HepG2 (cell line): ENCODE measurements at regions not wholly inside any gene's neighbourhood (a gene's known extent, or its start where the extent isn't known, plus 50 kb on each side); places are given as distances from the start of the nearest gene placed in this dataset.

Experiments
- ATAC-seq: fragments of 200-7000 bp; cut with Tn5 transposase; 3 replicates; pipeline ENCODE4 v1.9.1; 2020; ENCODE audit warnings: mild to moderate bottlenecking, moderate library complexity
- BruUV-seq: library from RNA; stranded (reverse); fragments of 400-500 nt; replicated peaks from 2 replicates; lab custom pipeline; 2021; lab: Mats Ljungman, UMichigan
- CTCF ChIA-PET: fragments of 300-600 bp; formaldehyde crosslinking; extraction: SDS; loops from one replicate; lab custom pipeline; 2021; ENCODE audit warnings: low total read pairs, inconsistent platforms, low intra/inter-chr PET ratio; lab: Yijun Ruan, JAX
- POLR2A ChIA-PET: fragments of 350-600 bp; sonication (Branson Sonifier 250); formaldehyde crosslinking; loops from one replicate; lab custom pipeline; 2020; ENCODE audit warnings: antibody characterized with exemption, inconsistent platforms; lab: Yijun Ruan, JAX
- DNase-seq: peaks from one replicate; pipeline ENCODE4 v3.0.0-alpha.2; 2015; ENCODE audit warnings: low spot score
- FAIRE-seq: peaks from 3 replicates; lab custom pipeline; 2011; peaks lifted over from hg19 to GRCh38; lab: Jason Lieb, UNC
- H2AFZ ChIP-seq: one replicate; pipeline ENCODE4 v1.6.1; 2011; ENCODE audit warnings: low read length, inconsistent platforms
- H3K27ac ChIP-seq: fragments of 300-600 bp; 3 replicates; pipeline ENCODE4 v1.8.0; 2011; ENCODE audit warnings: mixed run types, mild to moderate bottlenecking, mixed read lengths, low read length, inconsistent platforms; ENCODE audit not compliant: insufficient read depth; ENCODE audit errors: extremely low read length
- H3K27me3 ChIP-seq, 2 experiments: fragments of 200-600 bp in 1 of 2; 2 replicates in 1 of 2; 3 replicates in 1 of 2; pipeline versions ENCODE4 v1.6.0 to v1.8.0; 2011; ENCODE audit warnings: low read length in 2 of 2, mild to moderate bottlenecking in 2 of 2, moderate library complexity in 2 of 2, inconsistent platforms in 1 of 2; ENCODE audit not compliant: insufficient read depth in 2 of 2, control insufficient read depth in 1 of 2
- H3K36me3 ChIP-seq, 2 experiments: fragments of 200-600 bp in 1 of 2; replicated peaks in 1 of 2; 2 replicates in 1 of 2; 3 replicates in 1 of 2; pipeline versions ENCODE4 v1.5.1 to v1.8.0; 2011; ENCODE audit warnings: low read length in 2 of 2, inconsistent platforms in 1 of 2; ENCODE audit not compliant: insufficient read depth in 2 of 2, control insufficient read depth in 1 of 2
- H3K4me1 ChIP-seq: 2 replicates; pipeline ENCODE4 v1.5.1; 2012; ENCODE audit warnings: low read length, inconsistent platforms; ENCODE audit not compliant: insufficient read depth
- H3K4me2 ChIP-seq: 2 replicates; pipeline ENCODE4 v1.6.0; 2011; ENCODE audit warnings: low read depth, low read length, inconsistent platforms
- H3K4me3 ChIP-seq, 3 experiments: fragments of 200-600 bp in 1 of 3; sonication (generic), shearing (Covaris generic) in 1 of 3; replicated peaks in 1 of 3; 2 replicates each; pipeline ENCODE4 v1.5.1; 2011 to 2016; ENCODE audit warnings: low read length in 3 of 3, inconsistent platforms in 2 of 3, low read depth in 2 of 3, mild to moderate bottlenecking in 2 of 3, control low read depth in 1 of 3, mixed read lengths in 1 of 3; ENCODE audit not compliant: insufficient read depth in 1 of 3
- H3K79me2 ChIP-seq: one replicate; pipeline ENCODE4 v1.6.1; 2011; ENCODE audit warnings: low read length, inconsistent platforms; ENCODE audit not compliant: insufficient read depth
- H3K9ac ChIP-seq: 2 replicates; pipeline ENCODE4 v1.6.0; 2011; ENCODE audit warnings: mild to moderate bottlenecking, low read depth, low read length, inconsistent platforms; ENCODE audit not compliant: insufficient read depth
- H3K9me3 ChIP-seq: 2 replicates; pipeline ENCODE4 v1.5.1; 2012; ENCODE audit warnings: mild to moderate bottlenecking, low read length
- H4K20me1 ChIP-seq: 2 replicates; pipeline ENCODE4 v1.6.0; 2011; ENCODE audit warnings: inconsistent platforms, mild to moderate bottlenecking, low read length, moderate library complexity; ENCODE audit not compliant: insufficient read depth
- BRF2 ChIP-seq: sonication (generic); formaldehyde crosslinking; IDR thresholded peaks from 2 replicates; pipeline ENCODE4 v1.8.1; 2022; ENCODE audit warnings: mild to moderate bottlenecking, missing genetic modification reagents
- CREB1 ChIP-seq, 2 experiments: fragments of 450-650 bp in 1 of 2; IDR thresholded peaks; 2 replicates each; pipeline ENCODE4 v1.6.1; 2016 to 2017; ENCODE audit warnings: control low read depth in 1 of 2, mild to moderate bottlenecking in 1 of 2, missing compliant biosample characterization in 1 of 2, missing genetic modification characterization in 1 of 2
- HHEX ChIP-seq: IDR thresholded peaks from 2 replicates; pipeline ENCODE4 v1.6.1; 2016; ENCODE audit warnings: control low read depth
- HMG20B ChIP-seq: conservative IDR thresholded peaks from 2 replicates; pipeline ENCODE4 v1.6.1; 2016; ENCODE audit warnings: missing genetic modification reagents, missing compliant biosample characterization
- NFE2L2 ChIP-seq: fragments of 150-350 bp; IDR thresholded peaks from 2 replicates; pipeline ENCODE4 v1.6.1; 2014; ENCODE audit warnings: low read length
- PAXIP1 ChIP-seq: sonication (generic); formaldehyde crosslinking; conservative IDR thresholded peaks from 2 replicates; pipeline ENCODE4 v1.4.0; 2020; ENCODE audit warnings: mild to moderate bottlenecking, missing genetic modification reagents, moderate library complexity
- PHF5A ChIP-seq: IDR thresholded peaks from one replicate; pipeline ENCODE4 v1.6.1; 2018; ENCODE audit warnings: low read depth, missing genetic modification reagents; ENCODE audit not compliant: unreplicated experiment
- SCMH1 ChIP-seq: sonication (generic); formaldehyde crosslinking; IDR thresholded peaks from 2 replicates; pipeline ENCODE4 v1.9.0; 2021; ENCODE audit warnings: missing genetic modification reagents, mild to moderate bottlenecking, borderline replicate concordance
- UBTF ChIP-seq: sonication (generic); formaldehyde crosslinking; IDR thresholded peaks from 2 replicates; pipeline ENCODE4 v1.4.0; 2020; ENCODE audit warnings: mild to moderate bottlenecking, missing genetic modification reagents
- ZFP36 ChIP-seq: fragments of 150-350 bp; IDR thresholded peaks from 2 replicates; pipeline ENCODE4 v1.6.1; 2018; ENCODE audit warnings: borderline replicate concordance, low read length, low read depth; ENCODE audit not compliant: partially characterized antibody
- ZNF232 ChIP-seq: sonication (generic); formaldehyde crosslinking; IDR thresholded peaks from 2 replicates; pipeline ENCODE4 v1.4.0; 2020; ENCODE audit warnings: missing genetic modification reagents, borderline replicate concordance
- ZNF576 ChIP-seq: sonication (generic); formaldehyde crosslinking; IDR thresholded peaks from 2 replicates; pipeline ENCODE4 v1.4.0; 2020; ENCODE audit warnings: mild to moderate bottlenecking, missing genetic modification reagents
- WGBS: methylation state at CpG from one replicate; pipeline ENCODE4 v1.1.6; 2017; ENCODE audit warnings: low lambda C conversion rate; 5-methylcytosine and 5-hydroxymethylcytosine counted together
- in situ Hi-C: cut with HindIII; loops from 2 replicates; pipeline ENCODE4 v1.10.0; 2017; ENCODE audit warnings: low pct_unique_long_range_greater_than_20kb; ENCODE audit not compliant: extremely low pct_ligation_motif_present
- intact Hi-C: fragments of 100-400 bp; cut with micrococcal nuclease; formaldehyde crosslinking; loops from one replicate; pipeline ENCODE4 v1.10.0; 2022; ENCODE audit not compliant: unreplicated experiment

GRCh38 chrX:56029188-56029587, 203.0 kb upstream of the KLF8 start:
- ChIA-PET CTCF (no interaction called here), POLR2A (no interaction called here)
- FAIRE-seq (no peak), ATAC-seq (no peak), DNase-seq (no peak)
- no peak overlapping the region for H3K4me3 ChIP-seq
- no peak overlapping the region for H3K9ac ChIP-seq
- no CpG with 5 or more reads among the region's 5 CpGs for WGBS
- in situ Hi-C loops (no loop called here), intact Hi-C loops (no loop called here)
- no peaks in the 10 kb centered on the region for H3K9me3 ChIP-seq
- no peak overlapping the region for H3K27ac ChIP-seq
- H3K27me3 ChIP-seq, result no peaks in the 10 kb centered on the region
- H3K4me1 ChIP-seq, result no peaks in the 10 kb centered on the region
- H3K79me2 ChIP-seq, result no peaks in the 10 kb centered on the region
- no peaks in the 10 kb centered on the region for H3K36me3 ChIP-seq
- H4K20me1 ChIP-seq, result no peaks in the 10 kb centered on the region
- no peak overlapping the region for H3K4me2 ChIP-seq
- no TSS peak for BruUV-seq
- 0 out of 2 replicates have a peak, but pooled peaks have one; percentile 38 for TF ChIP-seq NFE2L2
- TF ChIP-seq ZNF232 (CRISPR knock-in tag), result no peak
- TF ChIP-seq PAXIP1 (CRISPR knock-in tag), result no peak
- TF ChIP-seq SCMH1 (CRISPR knock-in tag), result no peak
- H2AFZ ChIP-seq, result no peak overlapping the region

- in situ Hi-C loops, result no loop called here
- POLR2A ChIA-PET, result no interaction called here
- Histone ChIP-seq H3K9me3 (no peaks in the 10 kb centered on the region), H3K9ac (no peak overlapping the region), H3K4me2 (no peak overlapping the region), H3K27me3 (no peaks in the 10 kb centered on the region), H3K4me3 (no peak overlapping the region), H4K20me1 (no peaks in the 10 kb centered on the region), H3K36me3 (no peaks in the 10 kb centered on the region), H3K79me2 (no peaks in the 10 kb centered on the region), H3K27ac (no peak overlapping the region), H2AFZ (no peak overlapping the region), H3K4me1 (no peaks in the 10 kb centered on the region)
- ATAC-seq (no peak), DNase-seq (no peak), FAIRE-seq (no peak)
- 4% methylated on average over 8 of the region's 8 CpGs for WGBS
- CTCF ChIA-PET, result no interaction called here
- BruUV-seq, result no TSS peak
- intact Hi-C loops, result no loop called here
- TF ChIP-seq PHF5A (CRISPR knock-in tag) (no peak), ZFP36 (no peak), HHEX (CRISPR knock-in tag) (no peak), UBTF (CRISPR knock-in tag) (no peak), CREB1 (IDR thresholded peaks at IDR 0.05) (no peak), CREB1 (CRISPR knock-in tag; IDR thresholded peaks at IDR 0.05) (no peak), ZNF576 (CRISPR knock-in tag) (no peak), HMG20B (CRISPR knock-in tag) (no peak), BRF2 (CRISPR knock-in tag) (no peak)
Measured at GRCh38 chrX:56029691-56030090, 202.5 kb upstream of the KLF8 start.
